Panc1 (cell line): ENCODE measurements at regions not wholly inside any gene's neighbourhood (a gene's known extent, or its start where the extent isn't known, plus 50 kb on each side); places are given as distances from the start of the nearest gene placed in this dataset.
"Not testable (repeated sequence)": the region's sequence is repeated elsewhere in the genome, so short reads cannot be mapped to it uniquely, and the experiment has no call there.

Experiments
- ATAC-seq: fragments of 200-7000 bp; cut with Tn5 transposase; 2 replicates; pipeline ENCODE4 v1.9.1; 2020; ENCODE audit warnings: mild to moderate bottlenecking, moderate library complexity
- BruUV-seq: library from RNA; stranded (reverse); fragments of 400-500 nt; replicated peaks from 2 replicates; lab custom pipeline; 2021; lab: Mats Ljungman, UMichigan
- CTCF ChIA-PET: fragments of 300-600 bp; sonication (Branson Sonifier 250); formaldehyde crosslinking; loops from one replicate; lab custom pipeline; 2022; ENCODE audit warnings: antibody characterized with exemption; lab: Charles Lee
- POLR2A ChIA-PET: fragments of 300-600 bp; sonication (Branson Sonifier 250); formaldehyde crosslinking; loops from one replicate; lab custom pipeline; 2022; ENCODE audit warnings: antibody characterized with exemption; lab: Charles Lee
- DNase-seq: peaks from one replicate; pipeline ENCODE4 v3.0.0-alpha.2; 2010; ENCODE audit warnings: low read depth, low spot score
- H3K27ac ChIP-seq: 2 replicates; pipeline ENCODE4 v1.5.1; 2011; ENCODE audit warnings: mild to moderate bottlenecking, low read length, inconsistent platforms
- H3K27me3 ChIP-seq: fragments of 200-500 bp; sonication (Bioruptor generic); 2 replicates; pipeline ENCODE4 v1.6.0; 2014; ENCODE audit warnings: low read length, inconsistent platforms; ENCODE audit not compliant: control insufficient read depth, insufficient read depth
- H3K36me3 ChIP-seq: fragments of 200-500 bp; sonication (Bioruptor generic); 2 replicates; pipeline ENCODE4 v1.5.1; 2014; ENCODE audit warnings: inconsistent platforms, mild to moderate bottlenecking, low read length, moderate library complexity; ENCODE audit not compliant: control insufficient read depth, insufficient read depth
- H3K4me1 ChIP-seq: 2 replicates; pipeline ENCODE4 v1.5.1; 2011; ENCODE audit warnings: inconsistent platforms, mild to moderate bottlenecking, low read length, moderate library complexity; ENCODE audit not compliant: control insufficient read depth, insufficient read depth
- H3K4me3 ChIP-seq, 2 experiments: 2 replicates each; pipeline ENCODE4 v1.5.1; 2011 to 2012; ENCODE audit warnings: low read depth in 2 of 2, low read length in 2 of 2, mild to moderate bottlenecking in 2 of 2, inconsistent platforms in 1 of 2, moderate library complexity in 1 of 2
- H3K9me3 ChIP-seq: fragments of 200-500 bp; sonication (Bioruptor generic); 2 replicates; pipeline ENCODE4 v1.5.1; 2014; ENCODE audit warnings: low read depth, mild to moderate bottlenecking, inconsistent platforms, low read length, moderate library complexity; ENCODE audit not compliant: control insufficient read depth, insufficient read depth
- CTCF ChIP-seq: fragments of 450-650 bp; IDR thresholded peaks from 2 replicates; pipeline ENCODE4 v1.5.1; 2017; ENCODE audit warnings: mild to moderate bottlenecking
- POLR2AphosphoS5 ChIP-seq: IDR thresholded peaks from 2 replicates; pipeline ENCODE4 v1.6.1; 2012; ENCODE audit warnings: mild to moderate bottlenecking, low read depth, low read length, moderate library complexity
- REST ChIP-seq, 2 experiments: IDR thresholded peaks; 2 replicates each; pipeline ENCODE4 v1.6.1; 2011 to 2012; ENCODE audit warnings: low read depth in 2 of 2, control low read depth in 1 of 2, low read length in 1 of 2, mild to moderate bottlenecking in 1 of 2, moderate library complexity in 1 of 2; ENCODE audit not compliant: insufficient read depth in 1 of 2
- SIN3A ChIP-seq: IDR thresholded peaks from 2 replicates; pipeline ENCODE4 v1.6.1; 2012; ENCODE audit warnings: low read depth, mild to moderate bottlenecking, low read length, moderate library complexity, borderline replicate concordance; ENCODE audit not compliant: insufficient read depth
- TCF7L2 ChIP-seq: IDR thresholded peaks from 2 replicates; pipeline ENCODE4 v1.6.1; 2011; ENCODE audit warnings: mild to moderate bottlenecking, low read depth, low read length, inconsistent platforms
- in situ Hi-C: cut with HindIII; loops from 2 replicates; pipeline ENCODE4 v1.10.0; 2016; ENCODE audit warnings: low sequenced_read_pairs, low pct_unique_long_range_greater_than_20kb
- intact Hi-C: fragments of 100-400 bp; cut with micrococcal nuclease; formaldehyde crosslinking; loops from one replicate; pipeline ENCODE4 v1.10.0; 2022; ENCODE audit not compliant: unreplicated experiment

GRCh38 chr22:22822106-22822505 lies 65.5 kb upstream of the IGLL5 start:
- Histone ChIP-seq H3K27ac (no peak overlapping the region), H3K36me3 (no peaks in the 10 kb centered on the region), H3K27me3 (no peaks in the 10 kb centered on the region), H3K9me3 (no peaks in the 10 kb centered on the region), H3K4me1 (no peaks in the 10 kb centered on the region), H3K4me3 (no peak overlapping the region)
- intact Hi-C loops, result no loop called here
- in situ Hi-C loops, result no loop called here
- TF ChIP-seq CTCF (no peak), POLR2AphosphoS5 (no peak), TCF7L2 (no peak), REST (IDR thresholded peaks at IDR 0.05; ENCODE audit: insufficient read depth in 1 of 2, low read depth in 2 of 2, low read length in 1 of 2) (no peak), SIN3A (no peak)
- no TSS peak for BruUV-seq
- ChIA-PET CTCF (no interaction called here), POLR2A (no interaction called here)
- no peak for DNase-seq
- no peak for ATAC-seq

GRCh38 chr22:22822553-22822952 lies 65.1 kb upstream of the IGLL5 start:
- H3K27me3 ChIP-seq, POLR2A ChIA-PET, CTCF ChIA-PET, in situ Hi-C loops, H3K27ac ChIP-seq, BruUV-seq, ATAC-seq, H3K4me3 ChIP-seq, DNase-seq, H3K9me3 ChIP-seq, H3K36me3 ChIP-seq, H3K4me1 ChIP-seq, intact Hi-C loops: not testable (repeated sequence)

GRCh38 chr22:22823131-22823810 lies 64.3 kb upstream of the IGLL5 start:
- CTCF ChIA-PET, result no interaction called here
- intact Hi-C loops, result no loop called here
- Histone ChIP-seq H3K36me3 (no peaks in the 10 kb centered on the region), H3K27ac (no peak overlapping the region), H3K9me3 (no peaks in the 10 kb centered on the region), H3K4me3 (no peak overlapping the region), H3K4me1 (no peaks in the 10 kb centered on the region), H3K27me3 (no peaks in the 10 kb centered on the region)
- TF ChIP-seq TCF7L2, result no peak
- TF ChIP-seq CTCF, result no peak
- no peak for TF ChIP-seq SIN3A
- no peak for TF ChIP-seq POLR2AphosphoS5
- no peak for TF ChIP-seq REST (IDR thresholded peaks at IDR 0.05; ENCODE audit: insufficient read depth in 1 of 2, low read depth in 2 of 2, low read length in 1 of 2)
- no peak for DNase-seq
- POLR2A ChIA-PET, result no interaction called here
- BruUV-seq, result no TSS peak
- no peak for ATAC-seq
- in situ Hi-C loops, result no loop called here
